NCI-H128 (cell line): ENCODE measurements at regions not wholly inside any gene's neighbourhood (a gene's known extent, or its start where the extent isn't known, plus 50 kb on each side); places are given as distances from the start of the nearest gene placed in this dataset.
"Not testable (repeated sequence)": the region's sequence is repeated elsewhere in the genome, so short reads cannot be mapped to it uniquely, and the experiment has no call there.

Experiments
- DNase-seq: peaks from one replicate; lab custom pipeline; 2025; ENCODE audit not compliant: unreplicated experiment; lab: John Stamatoyannopoulos, UW

GRCh38 chr2:138267161-138267901, 234.2 kb upstream of the SPOPL start:
- DNase-seq: no peak

GRCh38 chr2:138267902-138268254, 233.7 kb upstream of the SPOPL start:
- no peak for DNase-seq

- DNase-seq: no peak
Measured at GRCh38 chr2:138269765-138270164, 231.8 kb upstream of the SPOPL start.

GRCh38 chr2:138271467-138271866, 230.1 kb upstream of the SPOPL start:
- DNase-seq: no peak

GRCh38 chr2:138272524-138273195, 228.9 kb upstream of the SPOPL start:
- no peak for DNase-seq

GRCh38 chr2:138273280-138273679, 228.3 kb upstream of the SPOPL start:
- DNase-seq: not testable (repeated sequence)

GRCh38 chr2:138274421-138275291, 226.9 kb upstream of the SPOPL start:
- no peak for DNase-seq

- no peak for DNase-seq
Measured at GRCh38 chr2:138275292-138275690, 226.3 kb upstream of the SPOPL start.

GRCh38 chr2:138275881-138276280, 225.7 kb upstream of the SPOPL start:
- DNase-seq: no peak

- DNase-seq: no peak
Measured at GRCh38 chr2:138276339-138276738, 225.2 kb upstream of the SPOPL start.

- DNase-seq: no peak
Measured at GRCh38 chr2:138277062-138277461, 224.5 kb upstream of the SPOPL start.

GRCh38 chr2:138279871-138280270, 221.7 kb upstream of the SPOPL start:
- no peak for DNase-seq

- DNase-seq: no peak
Measured at GRCh38 chr2:138280999-138281695, 220.4 kb upstream of the SPOPL start.

GRCh38 chr2:138282014-138282672, 219.4 kb upstream of the SPOPL start:
- no peak for DNase-seq

- DNase-seq: no peak
Measured at GRCh38 chr2:138291805-138292204, 209.8 kb upstream of the SPOPL start.

- DNase-seq: no peak
Measured at GRCh38 chr2:138293045-138293444, 208.5 kb upstream of the SPOPL start.

GRCh38 chr2:138293549-138293948, 208.0 kb upstream of the SPOPL start:
- no peak for DNase-seq

- no peak for DNase-seq
Measured at GRCh38 chr2:138294451-138294850, 207.1 kb upstream of the SPOPL start.

GRCh38 chr2:138296365-138296764, 205.2 kb upstream of the SPOPL start:
- DNase-seq: no peak

- no peak for DNase-seq
Measured at GRCh38 chr2:138298120-138298814, 203.3 kb upstream of the SPOPL start.
